Activated CD8-positive, alpha-beta memory T cell treated with anti-CD3 and anti-CD28 coated beads, Interleukin-2, amount 50 U/mL, for 48 hours (primary cell): ENCODE measurements at regions not wholly inside any gene's neighbourhood (a gene's known extent, or its start where the extent isn't known, plus 50 kb on each side); places are given as distances from the start of the nearest gene placed in this dataset.

Experiments
- DNase-seq: peaks from one replicate; pipeline ENCODE4 v3.0.0-alpha.2; 2020

GRCh38 chr20:60064554-60065196, 106.5 kb downstream of the CDH26 start:
- DNase-seq: peak; percentile 12

GRCh38 chr20:60065741-60066437, 107.7 kb downstream of the CDH26 start:
- peak; percentile 20 for DNase-seq

GRCh38 chr20:60066438-60066823, 108.2 kb downstream of the CDH26 start:
- DNase-seq: peak; percentile 0

GRCh38 chr20:60068509-60068908, 110.3 kb downstream of the CDH26 start:
- DNase-seq: peak; percentile 18

- DNase-seq: no peak
These were observed 111.4 kb downstream of the CDH26 start for GRCh38 chr20:60069656-60070055.

GRCh38 chr20:60070791-60071190, 112.6 kb downstream of the CDH26 start:
- DNase-seq: no peak

- no peak for DNase-seq
These were observed 113.7 kb downstream of the CDH26 start for GRCh38 chr20:60071965-60072364.

GRCh38 chr20:60073086-60073485, 114.9 kb downstream of the CDH26 start:
- no peak for DNase-seq

GRCh38 chr20:60073504-60073903, 115.3 kb downstream of the CDH26 start:
- no peak for DNase-seq

GRCh38 chr20:60074276-60074675, 116.1 kb downstream of the CDH26 start:
- DNase-seq: no peak

- DNase-seq: no peak
These were observed 120.4 kb downstream of the CDH26 start for GRCh38 chr20:60078351-60079250.

- no peak for DNase-seq
These were observed 122.2 kb downstream of the CDH26 start for GRCh38 chr20:60080401-60080800.

GRCh38 chr20:60085551-60086132, 127.4 kb downstream of the CDH26 start:
- no peak for DNase-seq

- no peak for DNase-seq
These were observed 128.8 kb downstream of the CDH26 start for GRCh38 chr20:60086821-60087562.

- DNase-seq: no peak
These were observed 129.4 kb downstream of the CDH26 start for GRCh38 chr20:60087563-60088105.

- no peak for DNase-seq
These were observed 130.0 kb downstream of the CDH26 start for GRCh38 chr20:60088236-60088635.

- no peak for DNase-seq
These were observed 132.4 kb downstream of the CDH26 start for GRCh38 chr20:60090631-60091030.

- no peak for DNase-seq
These were observed 133.1 kb downstream of the CDH26 start for GRCh38 chr20:60091305-60091704.

- DNase-seq: no peak
These were observed 133.6 kb downstream of the CDH26 start for GRCh38 chr20:60091861-60092260.

- DNase-seq: no peak
These were observed 134.5 kb downstream of the CDH26 start for GRCh38 chr20:60092729-60093128.

- DNase-seq: no peak
These were observed 137.2 kb downstream of the CDH26 start for GRCh38 chr20:60095456-60095855.

GRCh38 chr20:60096166-60096565, 137.9 kb downstream of the CDH26 start:
- DNase-seq: no peak
